ENCODE measurements at regions not wholly inside any gene's neighbourhood (a gene's known extent, or its start where the extent isn't known, plus 50 kb on each side); places are given as distances from the start of the nearest gene placed in this dataset.

DNA sequence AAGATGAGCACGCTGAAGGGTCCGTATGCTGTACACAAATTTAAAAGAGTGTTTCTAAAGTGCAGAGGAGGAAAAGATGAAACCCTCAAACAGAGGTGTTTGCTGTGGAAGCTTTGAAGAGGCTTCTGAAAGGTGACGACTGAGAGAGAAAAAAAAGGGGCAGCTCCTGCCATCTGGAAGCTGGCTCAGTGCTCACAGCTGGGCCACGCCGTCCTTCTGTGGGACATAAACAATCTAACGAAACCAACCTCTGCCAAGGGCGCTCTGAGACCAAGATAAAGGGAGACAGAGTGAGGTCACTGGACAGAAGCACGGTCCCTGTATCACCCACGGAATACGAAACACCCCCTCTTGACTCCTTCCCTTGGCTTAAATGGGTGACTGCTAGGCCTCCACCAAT lies 96.3 kb upstream of the SLC6A6 start:
- TF ChIP-seq POLR2AphosphoS5 (IDR thresholded peaks at IDR 0.05; ENCODE audit: insufficient read depth, low read depth, low read length) (no peak), EZH2 (IDR thresholded peaks at IDR 0.05; ENCODE audit: borderline replicate concordance, low read depth, low read length, severe bottlenecking) (no peak), POLR2A (IDR thresholded peaks at IDR 0.05; ENCODE audit: low read depth, low read length) (no peak), CTCF (IDR thresholded peaks at IDR 0.05; ENCODE audit: extremely low read depth in 1 of 2, insufficient read depth in 1 of 2, low read depth in 1 of 2, low read length in 2 of 2) (no peak), FOS (IDR thresholded peaks at IDR 0.05; ENCODE audit: borderline replicate concordance, insufficient read depth, low read length) (no peak), JUN (IDR thresholded peaks at IDR 0.05; ENCODE audit: borderline replicate concordance, insufficient read depth, insufficient read length, low read depth) (no peak), GATA2 (IDR thresholded peaks at IDR 0.05; ENCODE audit: insufficient read depth, insufficient read length, low read depth, low read length) (no peak), MYC (IDR thresholded peaks at IDR 0.05; ENCODE audit: low read depth, low read length) (no peak)
- TF ChIP-seq, protein P1, sequence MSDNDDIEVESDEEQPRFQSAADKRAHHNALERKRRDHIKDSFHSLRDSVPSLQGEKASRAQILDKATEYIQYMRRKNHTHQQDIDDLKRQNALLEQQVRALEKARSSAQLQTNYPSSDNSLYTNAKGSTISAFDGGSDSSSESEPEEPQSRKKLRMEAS (IDR thresholded peaks at IDR 0.05; ENCODE audit: insufficient read depth, insufficient read length) = no peak
